Caco-2 (cell line): ENCODE measurements at regions not wholly inside any gene's neighbourhood (a gene's known extent, or its start where the extent isn't known, plus 50 kb on each side); places are given as distances from the start of the nearest gene placed in this dataset.

Experiments
- BruUV-seq: library from RNA; stranded (reverse); fragments of 400-500 nt; replicated peaks from 2 replicates; lab custom pipeline; 2021; lab: Mats Ljungman, UMichigan
- CTCF ChIA-PET: fragments of 300-600 bp; sonication (Branson Sonifier 250); formaldehyde crosslinking; loops from one replicate; lab custom pipeline; 2022; ENCODE audit warnings: antibody characterized with exemption; lab: Charles Lee
- POLR2A ChIA-PET: fragments of 300-600 bp; sonication (Branson Sonifier 250); formaldehyde crosslinking; loops from one replicate; lab custom pipeline; 2022; ENCODE audit warnings: antibody characterized with exemption; lab: Charles Lee
- DNase-seq, 2 experiments: peaks; one replicate each; pipeline versions ENCODE4 v3.0.0 to v3.0.0-alpha.2; 2020 to 2022
- H3K27me3 ChIP-seq: replicated peaks from 2 replicates; pipeline ENCODE4 v1.6.0; 2011; ENCODE audit warnings: low read length; ENCODE audit not compliant: control insufficient read depth, insufficient read depth
- H3K36me3 ChIP-seq: 2 replicates; pipeline ENCODE4 v1.5.1; 2011; ENCODE audit warnings: low read length; ENCODE audit not compliant: control insufficient read depth, insufficient read depth
- H3K4me1 ChIP-seq: fragments of 250-450 bp; sonication (Bioruptor Pico); 2 replicates; pipeline ENCODE4 v1.5.1; 2020; ENCODE audit warnings: mild to moderate bottlenecking
- H3K4me3 ChIP-seq: 2 replicates; pipeline ENCODE4 v1.5.1; 2011; ENCODE audit warnings: low read depth, mild to moderate bottlenecking, control low read depth, low read length
- H3K9me3 ChIP-seq: fragments of 250-450 bp; sonication (Bioruptor Pico); 2 replicates; pipeline ENCODE4 v1.5.1; 2020; ENCODE audit warnings: mild to moderate bottlenecking, moderate library complexity
- H3K27ac Mint-ChIP-seq: one replicate; pipeline ENCODE4 v1.8.0; 2022; ENCODE audit warnings: mixed read lengths; ENCODE audit not compliant: unreplicated experiment
- H3K27me3 Mint-ChIP-seq: one replicate; pipeline ENCODE4 v1.8.0; 2022; ENCODE audit warnings: mixed read lengths; ENCODE audit not compliant: insufficient read depth, unreplicated experiment
- H3K36me3 Mint-ChIP-seq: one replicate; pipeline ENCODE4 v1.8.0; 2022; ENCODE audit warnings: mild to moderate bottlenecking, mixed read lengths; ENCODE audit not compliant: insufficient read depth, unreplicated experiment
- H3K4me1 Mint-ChIP-seq: one replicate; pipeline ENCODE4 v1.8.0; 2022; ENCODE audit warnings: low read depth, mixed read lengths; ENCODE audit not compliant: unreplicated experiment
- H3K4me3 Mint-ChIP-seq: one replicate; pipeline ENCODE4 v1.8.0; 2022; ENCODE audit warnings: mild to moderate bottlenecking, moderate library complexity, mixed read lengths; ENCODE audit not compliant: unreplicated experiment
- H3K9me3 Mint-ChIP-seq: one replicate; pipeline ENCODE4 v1.8.0; 2022; ENCODE audit warnings: mixed read lengths; ENCODE audit not compliant: unreplicated experiment
- intact Hi-C: fragments of 100-400 bp; cut with micrococcal nuclease; formaldehyde crosslinking; loops from one replicate; pipeline ENCODE4 v1.10.0; 2022; ENCODE audit not compliant: unreplicated experiment
- TF ChIP-seq, protein P1 (sequence below), 2 experiments: fragments of 200-600 bp in 1 of 2; IDR thresholded peaks; 1 replicate in 1 of 2; 2 replicates in 1 of 2; pipeline versions ENCODE4 v1.5.1 to v1.8.0; 2011 to 2022; ENCODE audit warnings: antibody characterized with exemption in 1 of 2, control low read depth in 1 of 2, inconsistent platforms in 1 of 2, low read depth in 1 of 2, low read length in 1 of 2, mild to moderate bottlenecking in 1 of 2, moderate library complexity in 1 of 2; ENCODE audit not compliant: insufficient read depth in 1 of 2, severe bottlenecking in 1 of 2, unreplicated experiment in 1 of 2

GRCh38 chr20:39758876-39759275 is 796.7 kb downstream of the DHX35 start:
- no peaks in the 10 kb centered on the region for H3K27me3 Mint-ChIP-seq
- no peaks in the 10 kb centered on the region for H3K36me3 Mint-ChIP-seq
- intact Hi-C loops: no loop called here
- no peaks in the 10 kb centered on the region for H3K9me3 Mint-ChIP-seq
- Histone ChIP-seq H3K9me3 (no peaks in the 10 kb centered on the region), H3K36me3 (no peaks in the 10 kb centered on the region), H3K27me3 (no peaks in the 10 kb centered on the region), H3K4me3 (no peak overlapping the region), H3K4me1 (no peaks in the 10 kb centered on the region)
- no peak overlapping the region for H3K27ac Mint-ChIP-seq
- no peak overlapping the region for H3K4me3 Mint-ChIP-seq
- ChIA-PET CTCF (interaction anchor here (0.9 kb wide), 1 partner anchor 115 kb away, joined by 3 read pairs; no protein-coding TSS in a partner anchor), POLR2A (no interaction called here)
- TF ChIP-seq, protein P1, sequence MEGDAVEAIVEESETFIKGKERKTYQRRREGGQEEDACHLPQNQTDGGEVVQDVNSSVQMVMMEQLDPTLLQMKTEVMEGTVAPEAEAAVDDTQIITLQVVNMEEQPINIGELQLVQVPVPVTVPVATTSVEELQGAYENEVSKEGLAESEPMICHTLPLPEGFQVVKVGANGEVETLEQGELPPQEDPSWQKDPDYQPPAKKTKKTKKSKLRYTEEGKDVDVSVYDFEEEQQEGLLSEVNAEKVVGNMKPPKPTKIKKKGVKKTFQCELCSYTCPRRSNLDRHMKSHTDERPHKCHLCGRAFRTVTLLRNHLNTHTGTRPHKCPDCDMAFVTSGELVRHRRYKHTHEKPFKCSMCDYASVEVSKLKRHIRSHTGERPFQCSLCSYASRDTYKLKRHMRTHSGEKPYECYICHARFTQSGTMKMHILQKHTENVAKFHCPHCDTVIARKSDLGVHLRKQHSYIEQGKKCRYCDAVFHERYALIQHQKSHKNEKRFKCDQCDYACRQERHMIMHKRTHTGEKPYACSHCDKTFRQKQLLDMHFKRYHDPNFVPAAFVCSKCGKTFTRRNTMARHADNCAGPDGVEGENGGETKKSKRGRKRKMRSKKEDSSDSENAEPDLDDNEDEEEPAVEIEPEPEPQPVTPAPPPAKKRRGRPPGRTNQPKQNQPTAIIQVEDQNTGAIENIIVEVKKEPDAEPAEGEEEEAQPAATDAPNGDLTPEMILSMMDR (IDR thresholded peaks at IDR 0.05; ENCODE audit: insufficient read depth in 1 of 2, low read depth in 1 of 2, low read length in 1 of 2, severe bottlenecking in 1 of 2, unreplicated experiment in 1 of 2): no peak
- DNase-seq: no peak
- H3K4me1 Mint-ChIP-seq: no peaks in the 10 kb centered on the region
- no TSS peak for BruUV-seq

DNA sequence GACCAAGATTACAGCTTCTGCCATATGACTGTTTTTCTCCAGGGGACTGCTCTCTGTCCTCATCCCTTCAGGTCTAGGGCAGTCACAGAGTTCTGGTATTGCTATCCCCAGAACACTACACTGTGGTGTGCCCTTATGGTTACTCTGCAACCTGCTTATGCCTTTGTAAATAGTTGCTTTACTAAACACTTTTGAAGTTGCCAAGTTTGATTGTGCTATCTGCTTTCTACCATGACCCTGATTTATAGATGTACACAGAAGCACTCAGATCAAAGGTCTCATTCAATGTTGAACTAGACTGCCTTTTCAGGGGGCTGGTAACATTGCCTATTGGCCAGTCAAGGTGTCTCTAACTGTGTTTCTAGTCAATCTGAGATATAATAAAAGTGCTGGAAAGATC is 794.7 kb downstream of the DHX35 start:
- no peaks in the 10 kb centered on the region for H3K27me3 Mint-ChIP-seq
- intact Hi-C loops: no loop called here
- DNase-seq: no peak
- Histone ChIP-seq H3K36me3 (no peaks in the 10 kb centered on the region), H3K4me1 (no peaks in the 10 kb centered on the region), H3K4me3 (no peak overlapping the region), H3K9me3 (no peaks in the 10 kb centered on the region), H3K27me3 (no peaks in the 10 kb centered on the region)
- TF ChIP-seq, protein P1 (IDR thresholded peaks at IDR 0.05; ENCODE audit: insufficient read depth in 1 of 2, low read depth in 1 of 2, low read length in 1 of 2, severe bottlenecking in 1 of 2, unreplicated experiment in 1 of 2): no peak
- H3K4me1 Mint-ChIP-seq: no peaks in the 10 kb centered on the region
- H3K27ac Mint-ChIP-seq: no peak overlapping the region
- ChIA-PET CTCF (no interaction called here), POLR2A (no interaction called here)
- H3K9me3 Mint-ChIP-seq: peaks cover under 1% of the 10 kb centered on the region
- BruUV-seq: no TSS peak
- H3K4me3 Mint-ChIP-seq: no peak overlapping the region
- no peaks in the 10 kb centered on the region for H3K36me3 Mint-ChIP-seq

DNA sequence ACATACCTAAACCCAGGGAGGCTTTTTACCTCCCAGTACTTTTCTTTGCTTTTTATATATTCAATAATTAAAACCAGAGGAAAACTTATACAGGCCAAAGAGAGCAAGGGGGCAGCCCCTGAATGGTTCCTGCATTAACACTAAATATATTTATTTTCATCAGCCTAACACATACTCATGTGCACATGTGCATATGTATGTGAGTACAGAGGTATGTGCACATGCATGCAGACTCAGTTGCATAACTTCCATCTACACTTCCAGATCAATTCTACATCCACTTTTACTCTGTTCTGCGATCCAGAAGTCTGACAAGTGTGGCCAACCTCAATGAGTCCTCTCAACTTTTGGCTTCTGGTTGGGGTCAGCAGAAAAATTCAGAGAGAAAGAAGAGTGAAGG is 794.2 kb downstream of the DHX35 start:
- POLR2A ChIA-PET: no interaction called here
- intact Hi-C loops: no loop called here
- no peaks in the 10 kb centered on the region for H3K27me3 Mint-ChIP-seq

More for the DNA sequence above, 794.2 kb downstream of the DHX35 start:
- H3K27ac Mint-ChIP-seq: no peak overlapping the region
- no peak overlapping the region for H3K4me3 ChIP-seq
- no peaks in the 10 kb centered on the region for H3K36me3 ChIP-seq
- no peaks in the 10 kb centered on the region for H3K4me1 ChIP-seq
- no peak for DNase-seq
- peaks cover 5% of the 10 kb centered on the region for H3K9me3 Mint-ChIP-seq
- no TSS peak for BruUV-seq
- H3K9me3 ChIP-seq: no peaks in the 10 kb centered on the region
- no peaks in the 10 kb centered on the region for H3K36me3 Mint-ChIP-seq
- TF ChIP-seq, protein P1 (IDR thresholded peaks at IDR 0.05; ENCODE audit: insufficient read depth in 1 of 2, low read depth in 1 of 2, low read length in 1 of 2, severe bottlenecking in 1 of 2, unreplicated experiment in 1 of 2): no peak
- CTCF ChIA-PET: interaction anchor here (0.5 kb wide), 1 partner anchor 103 kb away, joined by 3 read pairs; no protein-coding TSS in a partner anchor
- no peak overlapping the region for H3K4me3 Mint-ChIP-seq
- no peaks in the 10 kb centered on the region for H3K27me3 ChIP-seq
- H3K4me1 Mint-ChIP-seq: no peaks in the 10 kb centered on the region
